Sigmoid colon (tissue), 4 donors: ENCODE measurements at regions not wholly inside any gene's neighbourhood (a gene's known extent, or its start where the extent isn't known, plus 50 kb on each side); places are given as distances from the start of the nearest gene placed in this dataset.

Experiments
- EP300 ChIP-seq, 4 donors: sonication (generic); formaldehyde crosslinking; IDR thresholded peaks; one replicate each; pipeline ENCODE4 v1.6.1; 2017; ENCODE audit warnings: antibody characterized with exemption in 4 of 4
- POLR2A ChIP-seq, 2 donors: fragments of 450-650 bp; IDR thresholded peaks; one replicate each; pipeline ENCODE4 v1.6.1; 2016; ENCODE audit warnings: antibody characterized with exemption in 2 of 2, mild to moderate bottlenecking in 2 of 2, moderate library complexity in 2 of 2
- TF ChIP-seq, protein P1 (sequence below), 4 experiments: fragments of 450-650 bp in 3 of 4; fragments of 200-600 bp in 1 of 4; IDR thresholded peaks; one replicate each; pipeline ENCODE4 v1.5.1; 2016 to 2019; ENCODE audit warnings: antibody characterized with exemption in 4 of 4, mild to moderate bottlenecking in 3 of 4, moderate library complexity in 2 of 4

DNA sequence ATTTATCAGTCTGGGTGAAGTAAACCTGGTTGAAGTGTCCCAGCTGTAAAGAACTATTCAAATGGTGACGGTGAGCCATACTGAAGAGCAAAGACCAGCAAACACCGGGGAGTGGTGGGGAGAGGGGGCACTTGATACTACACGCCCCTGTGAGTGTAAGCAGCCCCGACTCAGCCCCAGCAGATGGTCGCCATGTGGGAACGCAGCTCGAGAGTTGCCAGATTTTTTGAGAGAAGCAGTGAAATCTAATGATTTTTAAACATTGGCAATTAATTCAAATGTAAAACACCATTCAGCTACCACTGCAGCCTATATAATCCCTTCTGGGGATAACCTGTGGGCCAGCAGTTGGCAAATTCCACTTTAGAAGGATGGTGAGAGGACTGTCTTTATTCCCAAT, 1386.9 kb upstream of the WWC1 start:
- TF ChIP-seq, protein P1, sequence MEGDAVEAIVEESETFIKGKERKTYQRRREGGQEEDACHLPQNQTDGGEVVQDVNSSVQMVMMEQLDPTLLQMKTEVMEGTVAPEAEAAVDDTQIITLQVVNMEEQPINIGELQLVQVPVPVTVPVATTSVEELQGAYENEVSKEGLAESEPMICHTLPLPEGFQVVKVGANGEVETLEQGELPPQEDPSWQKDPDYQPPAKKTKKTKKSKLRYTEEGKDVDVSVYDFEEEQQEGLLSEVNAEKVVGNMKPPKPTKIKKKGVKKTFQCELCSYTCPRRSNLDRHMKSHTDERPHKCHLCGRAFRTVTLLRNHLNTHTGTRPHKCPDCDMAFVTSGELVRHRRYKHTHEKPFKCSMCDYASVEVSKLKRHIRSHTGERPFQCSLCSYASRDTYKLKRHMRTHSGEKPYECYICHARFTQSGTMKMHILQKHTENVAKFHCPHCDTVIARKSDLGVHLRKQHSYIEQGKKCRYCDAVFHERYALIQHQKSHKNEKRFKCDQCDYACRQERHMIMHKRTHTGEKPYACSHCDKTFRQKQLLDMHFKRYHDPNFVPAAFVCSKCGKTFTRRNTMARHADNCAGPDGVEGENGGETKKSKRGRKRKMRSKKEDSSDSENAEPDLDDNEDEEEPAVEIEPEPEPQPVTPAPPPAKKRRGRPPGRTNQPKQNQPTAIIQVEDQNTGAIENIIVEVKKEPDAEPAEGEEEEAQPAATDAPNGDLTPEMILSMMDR (IDR thresholded peaks at IDR 0.05): no peak
- TF ChIP-seq EP300 (IDR thresholded peaks at IDR 0.05) (no peak), POLR2A (IDR thresholded peaks at IDR 0.05) (no peak)
